ENCODE measurements at regions not wholly inside any gene's neighbourhood (a gene's known extent, or its start where the extent isn't known, plus 50 kb on each side); places are given as distances from the start of the nearest gene placed in this dataset.

- no peak for TF ChIP-seq EZH2 (IDR thresholded peaks at IDR 0.05; ENCODE audit: low read depth, low read length, severe bottlenecking)
- TF ChIP-seq SRF (IDR thresholded peaks at IDR 0.05; ENCODE audit: low read depth, low read length) = no peak
Observed at GRCh38 chr3:84621823-84622222, 337.0 kb upstream of the CADM2 start (continued).
